CD4-positive, alpha-beta memory T cell (primary cell): ENCODE measurements at regions not wholly inside any gene's neighbourhood (a gene's known extent, or its start where the extent isn't known, plus 50 kb on each side); places are given as distances from the start of the nearest gene placed in this dataset.

Source experiments
- CTCF ChIA-PET: fragments of 350-600 bp; sonication (Branson Sonifier 250); formaldehyde crosslinking; loops from one replicate; lab custom pipeline; 2021; ENCODE audit warnings: inconsistent platforms; ENCODE audit not compliant: partially characterized antibody; lab: Charles Lee
- POLR2A ChIA-PET: fragments of 350-600 bp; sonication (Branson Sonifier 250); formaldehyde crosslinking; loops from one replicate; lab custom pipeline; 2021; ENCODE audit not compliant: partially characterized antibody; lab: Charles Lee
- DNase-seq, 5 donors: peaks; one replicate each; pipeline versions ENCODE4 v3.0.0 to v3.0.0-alpha.2; 2020 to 2022; ENCODE audit warnings: mixed read lengths in 1 of 5
- H3K27ac ChIP-seq: one replicate; pipeline ENCODE4 v1.7.0; 2013; ENCODE audit warnings: low read depth, low read length
- H3K27me3 ChIP-seq: 2 replicates; pipeline ENCODE4 v1.7.0; 2013; ENCODE audit warnings: mild to moderate bottlenecking, low read length, moderate library complexity; ENCODE audit not compliant: insufficient read depth
- H3K36me3 ChIP-seq: 2 replicates; pipeline ENCODE4 v1.7.0; 2013; ENCODE audit warnings: mild to moderate bottlenecking, low read length, moderate library complexity; ENCODE audit not compliant: insufficient read depth
- H3K4me1 ChIP-seq: 2 replicates; pipeline ENCODE4 v1.7.0; 2013; ENCODE audit warnings: mild to moderate bottlenecking, low read length, moderate library complexity; ENCODE audit not compliant: insufficient read depth
- H3K4me3 ChIP-seq, 2 donors: one replicate each; pipeline ENCODE4 v1.7.0; 2013; ENCODE audit warnings: low read length in 2 of 2, mild to moderate bottlenecking in 1 of 2
- H3K9me3 ChIP-seq, 2 donors: one replicate each; pipeline ENCODE4 v1.7.0; 2013; ENCODE audit warnings: low read length in 2 of 2, control low read depth in 1 of 2; ENCODE audit not compliant: control insufficient read depth in 1 of 2
- H3K27ac Mint-ChIP-seq, 7 donors: one replicate each; pipeline ENCODE4 v1.8.0; 2020 to 2021; ENCODE audit warnings: mixed read lengths in 7 of 7, mild to moderate bottlenecking in 6 of 7, inconsistent platforms in 3 of 7, moderate library complexity in 3 of 7
- H3K27me3 Mint-ChIP-seq, 2 donors: one replicate each; pipeline ENCODE4 v1.8.0; 2020 to 2021; ENCODE audit warnings: mixed read lengths in 2 of 2
- H3K36me3 Mint-ChIP-seq, 2 donors: one replicate each; pipeline ENCODE4 v1.8.0; 2020 to 2021; ENCODE audit warnings: mixed read lengths in 2 of 2, inconsistent platforms in 1 of 2, mild to moderate bottlenecking in 1 of 2
- H3K4me1 Mint-ChIP-seq, 4 donors: one replicate each; pipeline ENCODE4 v1.8.0; 2020 to 2021; ENCODE audit warnings: mixed read lengths in 4 of 4, mild to moderate bottlenecking in 1 of 4
- H3K4me3 Mint-ChIP-seq, 8 donors: one replicate each; pipeline ENCODE4 v1.8.0; 2020 to 2021; ENCODE audit warnings: mixed read lengths in 8 of 8, mild to moderate bottlenecking in 7 of 8, moderate library complexity in 6 of 8, inconsistent platforms in 3 of 8
- H3K9me3 Mint-ChIP-seq, 8 donors: one replicate each; pipeline ENCODE4 v1.8.0; 2020 to 2021; ENCODE audit warnings: mixed read lengths in 8 of 8, mild to moderate bottlenecking in 5 of 8, inconsistent platforms in 3 of 8, moderate library complexity in 1 of 8
- intact Hi-C: fragments of 100-400 bp; cut with micrococcal nuclease; formaldehyde crosslinking; loops from one replicate; pipeline ENCODE4 v1.15.1; 2023

DNA sequence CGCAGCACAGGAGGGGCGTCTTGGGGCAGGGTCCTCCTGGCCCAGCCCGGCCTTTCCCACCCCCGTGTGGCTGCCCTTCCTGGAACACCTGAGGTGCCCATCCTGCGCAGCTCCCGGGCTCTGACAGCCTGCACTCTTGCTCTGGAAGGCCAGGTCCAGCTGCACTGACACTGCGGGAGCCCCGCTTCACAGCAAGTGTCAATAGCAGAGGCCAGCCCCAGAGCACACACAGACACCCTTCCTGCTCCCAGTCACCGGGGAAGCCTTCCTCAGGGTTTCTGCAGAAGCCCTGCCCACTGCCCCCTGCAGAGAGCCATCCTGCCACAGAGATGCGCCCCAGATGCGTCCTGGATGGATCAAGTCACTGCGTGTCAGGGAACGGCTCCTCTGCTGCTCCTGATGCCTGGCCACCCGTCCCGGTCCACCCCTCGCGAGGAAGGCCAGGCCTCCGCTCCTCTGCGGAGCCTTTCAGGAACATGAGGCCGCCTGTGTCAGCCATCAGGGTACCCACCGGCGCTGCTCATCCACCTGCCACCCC lies 519.2 kb upstream of the MYT1L start:
- CTCF ChIA-PET, result no interaction called here
- Mint-ChIP-seq H3K4me1 (no peaks in the 10 kb centered on the region), H3K27ac (no peak overlapping the region), H3K9me3 (no peaks in the 10 kb centered on the region), H3K4me3 (no peak overlapping the region), H3K27me3 (no peaks in the 10 kb centered on the region), H3K36me3 (no peaks in the 10 kb centered on the region)
- no peaks in the 10 kb centered on the region for H3K4me1 ChIP-seq
- no peaks in the 10 kb centered on the region for H3K9me3 ChIP-seq
- no peak overlapping the region for H3K4me3 ChIP-seq
- H3K27me3 ChIP-seq, result no peaks in the 10 kb centered on the region
- no peak overlapping the region for H3K27ac ChIP-seq
- H3K36me3 ChIP-seq, result no peaks in the 10 kb centered on the region
- intact Hi-C loops, result no loop called here
- DNase-seq, result no peak
- POLR2A ChIA-PET, result no interaction called here

DNA sequence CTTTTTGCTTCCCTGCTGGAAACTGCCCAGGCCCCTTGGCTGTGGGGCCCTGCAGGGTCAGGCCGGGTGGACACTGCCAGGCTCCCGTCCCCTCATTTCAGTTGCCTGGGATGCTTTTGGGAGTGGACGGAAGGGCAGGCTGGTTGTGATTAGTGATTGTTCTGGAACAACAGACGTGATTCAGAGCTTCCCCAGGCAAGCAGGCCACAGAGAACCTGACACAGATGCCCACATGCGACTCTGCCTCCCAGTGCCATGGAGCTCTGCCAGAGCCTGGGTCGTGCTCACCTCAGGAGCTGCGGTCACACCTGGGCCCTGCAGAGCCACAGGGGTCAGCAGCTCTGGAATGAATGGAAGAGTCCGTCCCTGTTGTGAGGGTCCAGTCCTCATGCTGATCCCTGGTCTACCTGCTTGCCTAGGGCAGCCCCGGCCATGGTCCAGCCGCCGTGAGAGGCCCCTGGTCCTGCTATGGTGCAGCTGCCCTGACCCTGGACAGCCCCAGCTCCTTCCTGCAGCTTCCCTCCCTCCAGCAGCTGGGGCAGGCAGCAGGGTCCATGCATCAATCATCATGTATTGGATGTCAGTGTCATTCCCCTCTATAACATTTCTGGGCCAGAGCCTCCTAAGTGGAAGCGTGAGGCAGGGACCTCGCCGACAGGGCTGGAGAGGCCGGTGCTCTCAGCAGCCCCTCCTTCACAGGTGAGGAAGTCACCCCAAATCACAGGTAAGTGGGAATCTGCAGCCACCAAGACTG lies 518.6 kb upstream of the MYT1L start:
- no peaks in the 10 kb centered on the region for H3K36me3 ChIP-seq
- Mint-ChIP-seq H3K4me1 (no peaks in the 10 kb centered on the region), H3K27ac (no peak overlapping the region), H3K9me3 (no peaks in the 10 kb centered on the region), H3K4me3 (no peak overlapping the region), H3K27me3 (no peaks in the 10 kb centered on the region), H3K36me3 (no peaks in the 10 kb centered on the region)
- intact Hi-C loops, result loop anchor here (10.0 kb wide), 1 partner anchor 455 kb away; no protein-coding TSS in a partner anchor
- H3K4me3 ChIP-seq, result no peak overlapping the region
- ChIA-PET CTCF (no interaction called here), POLR2A (no interaction called here)
- no peaks in the 10 kb centered on the region for H3K4me1 ChIP-seq
- no peak for DNase-seq
- no peak overlapping the region for H3K27ac ChIP-seq
- H3K27me3 ChIP-seq, result no peaks in the 10 kb centered on the region
- H3K9me3 ChIP-seq, result no peaks in the 10 kb centered on the region

GRCh38 chr2:2848621-2849333 lies 517.7 kb upstream of the MYT1L start:
- ChIA-PET POLR2A (no interaction called here), CTCF (no interaction called here)
- no peaks in the 10 kb centered on the region for H3K9me3 Mint-ChIP-seq
- H3K27ac Mint-ChIP-seq, result no peak overlapping the region
- no peaks in the 10 kb centered on the region for H3K27me3 Mint-ChIP-seq
- H3K27ac ChIP-seq, result no peak overlapping the region
- no peaks in the 10 kb centered on the region for H3K36me3 ChIP-seq
- no peak for DNase-seq
- no peaks in the 10 kb centered on the region for H3K4me1 ChIP-seq
- H3K4me3 ChIP-seq, result no peak overlapping the region
- no peaks in the 10 kb centered on the region for H3K27me3 ChIP-seq
- intact Hi-C loops, result loop anchor here (10.0 kb wide), 1 partner anchor 456 kb away; no protein-coding TSS in a partner anchor
- H3K36me3 Mint-ChIP-seq, result no peaks in the 10 kb centered on the region
- H3K4me1 Mint-ChIP-seq, result no peaks in the 10 kb centered on the region
- no peaks in the 10 kb centered on the region for H3K9me3 ChIP-seq
- H3K4me3 Mint-ChIP-seq, result no peak overlapping the region

DNA sequence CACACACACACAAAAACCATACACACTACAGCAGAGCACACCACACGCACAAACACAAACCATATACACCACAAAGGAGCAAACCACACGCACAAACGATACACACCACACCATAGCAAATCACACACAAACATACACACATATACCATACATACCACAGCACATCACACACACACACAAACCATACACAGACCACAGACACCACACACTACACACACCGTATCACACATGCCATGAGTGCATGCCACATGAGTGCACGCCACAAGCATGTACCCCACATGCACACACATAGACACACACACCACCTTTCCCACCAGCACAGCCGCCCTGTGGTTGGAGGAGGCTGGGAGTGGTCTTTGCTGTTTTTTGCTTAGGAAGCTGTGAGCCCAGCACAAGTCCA lies 517.1 kb upstream of the MYT1L start:
- Histone ChIP-seq H3K27ac (no peak overlapping the region), H3K4me1 (no peaks in the 10 kb centered on the region), H3K4me3 (no peak overlapping the region), H3K27me3 (no peaks in the 10 kb centered on the region), H3K36me3 (no peaks in the 10 kb centered on the region), H3K9me3 (no peaks in the 10 kb centered on the region)
- Mint-ChIP-seq H3K27me3 (no peaks in the 10 kb centered on the region), H3K4me1 (no peaks in the 10 kb centered on the region), H3K36me3 (no peaks in the 10 kb centered on the region), H3K27ac (no peak overlapping the region), H3K9me3 (no peaks in the 10 kb centered on the region), H3K4me3 (no peak overlapping the region)
- CTCF ChIA-PET, result no interaction called here
- intact Hi-C loops, result loop anchor here (10.0 kb wide), 1 partner anchor 457 kb away; no protein-coding TSS in a partner anchor
- POLR2A ChIA-PET, result no interaction called here
- no peak for DNase-seq

- ChIA-PET CTCF (no interaction called here), POLR2A (no interaction called here)
- no peak overlapping the region for H3K4me3 Mint-ChIP-seq
- Histone ChIP-seq H3K4me1 (no peaks in the 10 kb centered on the region), H3K4me3 (no peak overlapping the region), H3K27me3 (no peaks in the 10 kb centered on the region), H3K9me3 (no peaks in the 10 kb centered on the region), H3K36me3 (no peaks in the 10 kb centered on the region), H3K27ac (no peak overlapping the region)
- no peaks in the 10 kb centered on the region for H3K36me3 Mint-ChIP-seq
- H3K27me3 Mint-ChIP-seq, result no peaks in the 10 kb centered on the region
- no peaks in the 10 kb centered on the region for H3K4me1 Mint-ChIP-seq
- H3K9me3 Mint-ChIP-seq, result no peaks in the 10 kb centered on the region
- no peak for DNase-seq
- intact Hi-C loops, result loop anchor here (10.0 kb wide), 1 partner anchor 458 kb away; no protein-coding TSS in a partner anchor
- no peak overlapping the region for H3K27ac Mint-ChIP-seq
These were observed 516.2 kb upstream of the MYT1L start for GRCh38 chr2:2847209-2847676.

DNA sequence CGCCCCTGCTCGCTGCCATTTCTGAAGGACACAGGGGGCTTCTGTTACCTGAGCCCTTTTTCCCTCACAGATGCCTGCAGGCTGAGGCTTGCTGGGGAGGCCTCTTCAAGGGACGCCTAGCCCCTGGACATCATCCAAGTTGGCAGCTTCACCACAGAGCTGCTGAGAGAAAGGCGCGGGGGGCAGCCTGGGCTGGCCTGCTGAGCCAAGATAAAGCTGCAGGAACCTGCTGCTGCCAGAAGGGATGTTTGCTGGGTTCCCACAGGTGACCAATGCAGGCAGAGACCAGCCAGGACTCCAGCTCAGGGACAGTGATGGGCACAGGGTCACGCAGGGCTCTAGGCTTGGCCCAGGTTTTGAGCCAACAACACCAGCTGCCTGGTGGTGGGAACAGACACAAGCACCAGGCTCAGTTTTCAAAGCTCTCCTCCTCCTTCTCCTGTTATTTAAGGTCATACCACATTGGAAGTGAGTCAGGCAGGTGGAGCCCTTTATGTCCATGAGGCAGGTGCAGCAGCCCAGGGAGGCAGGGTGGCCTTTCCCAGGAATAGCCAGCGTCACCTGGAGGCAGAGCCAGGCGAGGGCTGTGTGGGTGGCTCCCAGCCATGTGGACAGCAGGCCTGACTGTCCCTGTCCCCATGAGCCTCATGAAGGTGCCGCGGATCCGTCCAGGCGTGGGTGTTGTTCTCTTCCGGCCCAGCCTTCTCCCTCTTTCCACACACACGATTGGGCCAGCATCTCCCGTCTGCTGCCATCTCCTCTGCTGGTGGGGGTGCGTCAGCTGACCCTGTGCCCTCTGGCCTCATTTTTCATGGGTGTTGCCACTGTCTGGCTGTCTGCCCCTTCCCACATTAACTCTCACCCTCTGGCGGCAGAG lies 515.5 kb upstream of the MYT1L start:
- H3K4me1 ChIP-seq, result no peaks in the 10 kb centered on the region
- no peaks in the 10 kb centered on the region for H3K9me3 ChIP-seq
- H3K4me3 ChIP-seq, result no peak overlapping the region
- H3K27ac ChIP-seq, result no peak overlapping the region
- ChIA-PET CTCF (no interaction called here), POLR2A (no interaction called here)
- no peaks in the 10 kb centered on the region for H3K27me3 ChIP-seq
- Mint-ChIP-seq H3K27ac (no peak overlapping the region), H3K4me3 (no peak overlapping the region), H3K27me3 (no peaks in the 10 kb centered on the region), H3K36me3 (no peaks in the 10 kb centered on the region), H3K4me1 (no peaks in the 10 kb centered on the region), H3K9me3 (no peaks in the 10 kb centered on the region)
- no peaks in the 10 kb centered on the region for H3K36me3 ChIP-seq
- intact Hi-C loops, result loop anchor here (10.0 kb wide), 1 partner anchor 458 kb away; no protein-coding TSS in a partner anchor
- no peak for DNase-seq
